Gastroesophageal sphincter (tissue), 4 donors: ENCODE measurements at regions not wholly inside any gene's neighbourhood (a gene's known extent, or its start where the extent isn't known, plus 50 kb on each side); places are given as distances from the start of the nearest gene placed in this dataset.

Source experiments
- ATAC-seq: fragments of 150-250 bp; one replicate; pipeline ENCODE4 v1.9.1; 2016; ENCODE audit warnings: mild to moderate bottlenecking, moderate library complexity
- H3K27ac ChIP-seq, 4 donors: fragments of 200-600 bp; sonication (generic) in 3 of 4; 1 replicate in 3 of 4; 2 replicates in 1 of 4; pipeline ENCODE4 v1.5.1; 2016 to 2019
- H3K27me3 ChIP-seq: fragments of 200-600 bp; sonication (generic); one replicate; pipeline ENCODE4 v1.5.1; 2019
- H3K36me3 ChIP-seq, 2 donors: fragments of 200-600 bp; sonication (generic); one replicate each; pipeline ENCODE4 v1.5.1; 2019; ENCODE audit warnings: control low read depth in 1 of 2
- H3K4me1 ChIP-seq, 3 donors: fragments of 200-600 bp; sonication (generic); 1 replicate in 2 of 3; 2 replicates in 1 of 3; pipeline ENCODE4 v1.5.1; 2016 to 2019; ENCODE audit warnings: control low read depth in 2 of 3
- H3K4me3 ChIP-seq, 2 donors: fragments of 200-600 bp; sonication (generic); one replicate each; pipeline ENCODE4 v1.5.1; 2019; ENCODE audit warnings: mild to moderate bottlenecking in 1 of 2, moderate library complexity in 1 of 2
- H3K9me3 ChIP-seq, 3 donors: fragments of 200-600 bp; sonication (generic); one replicate each; pipeline ENCODE4 v1.5.1; 2017 to 2019; ENCODE audit warnings: control low read depth in 2 of 3
- EP300 ChIP-seq: sonication (generic); formaldehyde crosslinking; IDR thresholded peaks from one replicate; pipeline ENCODE4 v1.6.1; 2017; ENCODE audit warnings: antibody characterized with exemption, mild to moderate bottlenecking
- POLR2A ChIP-seq, 2 donors: fragments of 450-650 bp; IDR thresholded peaks; one replicate each; pipeline ENCODE4 v1.6.1; 2017; ENCODE audit warnings: antibody characterized with exemption in 2 of 2, mild to moderate bottlenecking in 2 of 2, moderate library complexity in 1 of 2
- POLR2AphosphoS5 ChIP-seq: sonication (generic); formaldehyde crosslinking; IDR thresholded peaks from one replicate; pipeline ENCODE4 v1.6.1; 2017; ENCODE audit warnings: antibody characterized with exemption
- WGBS, 2 donors: methylation state at CpG; one replicate each; pipeline ENCODE4 v1.1.5; 2018; ENCODE audit warnings: low coverage in 1 of 2; 5-methylcytosine and 5-hydroxymethylcytosine counted together
- TF ChIP-seq, protein P1 (sequence below), 4 experiments: fragments of 200-600 bp in 2 of 4; fragments of 450-650 bp in 2 of 4; sonication (generic) in 1 of 4; IDR thresholded peaks; one replicate each; pipeline ENCODE4 v1.5.1; 2017 to 2019; ENCODE audit warnings: antibody characterized with exemption in 4 of 4, mild to moderate bottlenecking in 2 of 4, moderate library complexity in 2 of 4

DNA sequence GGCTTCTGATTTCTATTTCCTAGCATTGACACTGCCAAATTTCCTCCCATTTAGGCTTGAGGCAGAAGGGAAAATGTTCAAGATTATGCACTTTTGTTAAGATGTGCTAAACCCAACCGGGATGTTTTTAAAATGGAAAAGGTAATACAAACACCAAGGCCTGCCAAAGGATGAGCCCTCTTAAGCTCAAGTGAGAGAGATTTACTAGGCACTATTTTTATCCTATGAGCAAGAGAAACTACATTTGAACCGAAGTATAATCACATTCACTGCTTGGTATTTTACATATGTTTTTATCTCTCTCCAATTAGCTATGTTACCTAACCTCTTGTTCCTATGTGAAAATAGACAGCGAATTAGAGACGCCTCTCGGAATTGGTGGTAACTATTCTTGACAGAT, 295.8 kb downstream of the GABRB3 start:
- H3K4me3 ChIP-seq: no peak overlapping the region
- no peak for ATAC-seq
- 52 to 73% methylated on average over 5 of the region's 5 CpGs for WGBS, 2 donors
- peaks cover 0 to 11% (median 0%) of the 10 kb centered on the region in 3 donors for H3K9me3 ChIP-seq
- no peak for TF ChIP-seq EP300
- TF ChIP-seq, protein P1, sequence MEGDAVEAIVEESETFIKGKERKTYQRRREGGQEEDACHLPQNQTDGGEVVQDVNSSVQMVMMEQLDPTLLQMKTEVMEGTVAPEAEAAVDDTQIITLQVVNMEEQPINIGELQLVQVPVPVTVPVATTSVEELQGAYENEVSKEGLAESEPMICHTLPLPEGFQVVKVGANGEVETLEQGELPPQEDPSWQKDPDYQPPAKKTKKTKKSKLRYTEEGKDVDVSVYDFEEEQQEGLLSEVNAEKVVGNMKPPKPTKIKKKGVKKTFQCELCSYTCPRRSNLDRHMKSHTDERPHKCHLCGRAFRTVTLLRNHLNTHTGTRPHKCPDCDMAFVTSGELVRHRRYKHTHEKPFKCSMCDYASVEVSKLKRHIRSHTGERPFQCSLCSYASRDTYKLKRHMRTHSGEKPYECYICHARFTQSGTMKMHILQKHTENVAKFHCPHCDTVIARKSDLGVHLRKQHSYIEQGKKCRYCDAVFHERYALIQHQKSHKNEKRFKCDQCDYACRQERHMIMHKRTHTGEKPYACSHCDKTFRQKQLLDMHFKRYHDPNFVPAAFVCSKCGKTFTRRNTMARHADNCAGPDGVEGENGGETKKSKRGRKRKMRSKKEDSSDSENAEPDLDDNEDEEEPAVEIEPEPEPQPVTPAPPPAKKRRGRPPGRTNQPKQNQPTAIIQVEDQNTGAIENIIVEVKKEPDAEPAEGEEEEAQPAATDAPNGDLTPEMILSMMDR (IDR thresholded peaks at IDR 0.05): no peak
- TF ChIP-seq POLR2AphosphoS5: no peak
- no peak for TF ChIP-seq POLR2A (IDR thresholded peaks at IDR 0.05)
- H3K4me1 ChIP-seq: no peaks in the 10 kb centered on the region
- no peak overlapping the region for H3K27ac ChIP-seq
- no peaks in the 10 kb centered on the region for H3K27me3 ChIP-seq
- no peaks in the 10 kb centered on the region for H3K36me3 ChIP-seq

GRCh38 chr15:26475554-26475953, 297.3 kb downstream of the GABRB3 start:
- H3K36me3 ChIP-seq: no peaks in the 10 kb centered on the region
- no peak overlapping the region for H3K4me3 ChIP-seq
- TF ChIP-seq EP300: no peak
- TF ChIP-seq, protein P1 (IDR thresholded peaks at IDR 0.05): no peak
- TF ChIP-seq POLR2A (IDR thresholded peaks at IDR 0.05): no peak
- TF ChIP-seq POLR2AphosphoS5: no peak
- 78 to 82% methylated on average over 3 to 5 of the region's 7 CpGs for WGBS, 2 donors
- peaks cover 0 to 11% (median 0%) of the 10 kb centered on the region in 3 donors for H3K9me3 ChIP-seq
- ATAC-seq: no peak
- no peaks in the 10 kb centered on the region for H3K27me3 ChIP-seq
- no peaks in the 10 kb centered on the region for H3K4me1 ChIP-seq
- no peak overlapping the region for H3K27ac ChIP-seq

- H3K4me3 ChIP-seq: no peak overlapping the region
- TF ChIP-seq, protein P1 (IDR thresholded peaks at IDR 0.05): no peak
- TF ChIP-seq POLR2AphosphoS5: no peak
- no peaks in the 10 kb centered on the region for H3K4me1 ChIP-seq
- no peak overlapping the region for H3K27ac ChIP-seq
- no peak for ATAC-seq
- 56% methylated on average over 5 of the region's 5 CpGs for WGBS, 2 donors
- H3K36me3 ChIP-seq: no peaks in the 10 kb centered on the region
- peaks cover 0 to 11% (median 0%) of the 10 kb centered on the region in 3 donors for H3K9me3 ChIP-seq
- no peaks in the 10 kb centered on the region for H3K27me3 ChIP-seq
These were observed 300.2 kb downstream of the GABRB3 start for GRCh38 chr15:26472661-26473060.

- H3K36me3 ChIP-seq: no peaks in the 10 kb centered on the region
- TF ChIP-seq EP300: no peak
- TF ChIP-seq, protein P1 (IDR thresholded peaks at IDR 0.05): no peak
- H3K9me3 ChIP-seq: peaks cover 0 to 32% (median 0%) of the 10 kb centered on the region in 3 donors
- no peak for ATAC-seq
- H3K4me3 ChIP-seq: no peak overlapping the region
- H3K4me1 ChIP-seq: no peaks in the 10 kb centered on the region
- H3K27me3 ChIP-seq: no peaks in the 10 kb centered on the region
- no peak overlapping the region for H3K27ac ChIP-seq
- WGBS, 2 donors: no CpG with 5 or more reads among the region's 13 CpGs
These were observed 310.8 kb downstream of the GABRB3 start for GRCh38 chr15:26461847-26462608.

DNA sequence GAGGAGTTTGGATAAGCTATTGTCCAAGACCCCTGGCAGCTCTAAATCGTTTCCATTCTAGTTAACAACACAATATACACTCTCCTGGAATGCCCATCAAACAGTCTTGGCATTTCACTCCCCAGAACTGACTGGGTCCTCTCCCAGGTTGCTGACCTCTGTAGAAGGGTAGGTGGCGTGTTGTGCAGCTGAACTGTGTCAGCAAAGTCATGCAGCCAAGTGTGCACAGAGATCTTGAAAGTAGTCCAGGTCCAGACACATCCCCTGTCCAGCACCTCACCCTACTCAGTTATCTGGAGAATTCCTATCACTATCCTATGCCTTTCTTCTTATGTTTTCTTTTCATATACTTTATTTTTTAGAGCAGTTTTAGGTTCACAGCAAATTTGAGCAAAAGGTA, 312.7 kb downstream of the GABRB3 start:
- 40 to 57% methylated on average over 1 of the region's 2 CpGs for WGBS, 2 donors
- no peak for ATAC-seq
- TF ChIP-seq, protein P1 (IDR thresholded peaks at IDR 0.05): no peak
- no peak for TF ChIP-seq POLR2AphosphoS5
- no peak for TF ChIP-seq POLR2A (IDR thresholded peaks at IDR 0.05)
- no peak for TF ChIP-seq EP300

More for the DNA sequence above, 312.7 kb downstream of the GABRB3 start:
- no peak overlapping the region for H3K4me3 ChIP-seq
- no peaks in the 10 kb centered on the region for H3K27me3 ChIP-seq
- no peak overlapping the region for H3K27ac ChIP-seq
- peaks cover 0 to 28% (median 0%) of the 10 kb centered on the region in 3 donors for H3K9me3 ChIP-seq
- no peaks in the 10 kb centered on the region for H3K36me3 ChIP-seq
- no peaks in the 10 kb centered on the region for H3K4me1 ChIP-seq
